IMR-90 (cell line): ENCODE measurements at regions not wholly inside any gene's neighbourhood (a gene's known extent, or its start where the extent isn't known, plus 50 kb on each side); places are given as distances from the start of the nearest gene placed in this dataset.

Source experiments
- ATAC-seq: fragments of 200-7000 bp; cut with Tn5 transposase; 2 replicates; pipeline ENCODE4 v1.9.1; 2020; ENCODE audit warnings: low read depth, mild to moderate bottlenecking, moderate library complexity
- BruUV-seq: library from RNA; stranded (reverse); fragments of 400-500 nt; replicated peaks from 2 replicates; lab custom pipeline; 2021; lab: Mats Ljungman, UMichigan
- CTCF ChIA-PET: fragments of 300-600 bp; formaldehyde crosslinking; extraction: SDS; loops from one replicate; lab custom pipeline; 2021; ENCODE audit warnings: antibody characterized with exemption; lab: Yijun Ruan, JAX
- POLR2A ChIA-PET: fragments of 300-600 bp; sonication (Branson Sonifier 250); formaldehyde crosslinking; loops from one replicate; lab custom pipeline; 2022; ENCODE audit warnings: antibody characterized with exemption; ENCODE audit not compliant: unreplicated experiment; lab: Charles Lee
- DNase-seq: peaks from one replicate; pipeline ENCODE4 v3.0.0; 2013
- H2AFZ ChIP-seq: replicated peaks from 2 replicates; pipeline ENCODE3; 2013; ENCODE audit warnings: low read length, mild to moderate bottlenecking; ENCODE audit not compliant: poor library complexity
- H2AK5ac ChIP-seq: 2 replicates; pipeline ENCODE4 v1.6.1; 2013; ENCODE audit warnings: low read depth, low read length, inconsistent platforms
- H2AK9ac ChIP-seq: replicated peaks from 2 replicates; pipeline ENCODE3; 2013; ENCODE audit warnings: mild to moderate bottlenecking, low read depth, low read length, moderate library complexity; ENCODE audit not compliant: poor library complexity
- H2BK120ac ChIP-seq: 2 replicates; pipeline ENCODE4 v1.6.1; 2013; ENCODE audit warnings: low read depth, low read length, inconsistent platforms
- H2BK15ac ChIP-seq: 3 replicates; pipeline ENCODE4 v1.6.1; 2013; ENCODE audit warnings: low read depth, low read length, inconsistent platforms
- H2BK20ac ChIP-seq: 2 replicates; pipeline ENCODE4 v1.6.1; 2013; ENCODE audit warnings: low read depth, mild to moderate bottlenecking, inconsistent platforms, low read length, moderate library complexity
- H2BK5ac ChIP-seq: 2 replicates; pipeline ENCODE4 v1.6.1; 2013; ENCODE audit warnings: mild to moderate bottlenecking, low read depth, low read length, inconsistent platforms; ENCODE audit not compliant: poor library complexity, severe bottlenecking
- H3K14ac ChIP-seq: replicated peaks from 2 replicates; pipeline ENCODE4 v1.6.1; 2013; ENCODE audit warnings: low read depth, low read length, inconsistent platforms
- H3K18ac ChIP-seq: 2 replicates; pipeline ENCODE4 v1.6.1; 2013; ENCODE audit warnings: low read depth, low read length, control low read depth
- H3K23ac ChIP-seq: 2 replicates; pipeline ENCODE4 v1.6.1; 2013; ENCODE audit warnings: low read depth, low read length, inconsistent platforms
- H3K27ac ChIP-seq: 2 replicates; pipeline ENCODE4 v1.5.1; 2013; ENCODE audit warnings: mild to moderate bottlenecking, control low read depth, low read length; ENCODE audit not compliant: insufficient read depth
- H3K27me3 ChIP-seq: 2 replicates; pipeline ENCODE4 v1.6.1; 2013; ENCODE audit warnings: low read length; ENCODE audit not compliant: control insufficient read depth, insufficient read depth
- H3K36me3 ChIP-seq: 2 replicates; pipeline ENCODE4 v1.6.1; 2013; ENCODE audit warnings: low read length, mixed read lengths; ENCODE audit not compliant: control insufficient read depth, insufficient read depth
- H3K4ac ChIP-seq: 2 replicates; pipeline ENCODE4 v1.6.1; 2013; ENCODE audit warnings: low read depth, low read length, inconsistent platforms
- H3K4me1 ChIP-seq: 2 replicates; pipeline ENCODE4 v1.6.1; 2013; ENCODE audit warnings: low read length, mixed read lengths; ENCODE audit not compliant: control insufficient read depth, insufficient read depth
- H3K4me2 ChIP-seq: 2 replicates; pipeline ENCODE4 v1.6.1; 2013; ENCODE audit warnings: low read depth, mild to moderate bottlenecking, control low read depth, low read length, moderate library complexity
- H3K4me3 ChIP-seq: 2 replicates; pipeline ENCODE4 v1.5.1; 2013; ENCODE audit warnings: low read depth, mild to moderate bottlenecking, control low read depth, low read length, moderate library complexity; ENCODE audit not compliant: insufficient read depth
- H3K56ac ChIP-seq: 2 replicates; pipeline ENCODE4 v1.6.1; 2013; ENCODE audit warnings: low read length, inconsistent platforms; ENCODE audit not compliant: insufficient read depth; ENCODE audit errors: extremely low read depth
- H3K79me1 ChIP-seq, 2 experiments: 2 replicates each; pipeline ENCODE4 v1.6.1; 2013; ENCODE audit warnings: low read length in 2 of 2, inconsistent platforms in 1 of 2, low read depth in 1 of 2
- H3K9ac ChIP-seq: 2 replicates; pipeline ENCODE4 v1.6.1; 2013; ENCODE audit warnings: low read depth, low read length, control low read depth
- H3K9me1 ChIP-seq: 2 replicates; pipeline ENCODE4 v1.6.1; 2013; ENCODE audit warnings: low read length, inconsistent platforms; ENCODE audit not compliant: insufficient read depth
- H3K9me3 ChIP-seq: 2 replicates; pipeline ENCODE4 v1.6.1; 2013; ENCODE audit warnings: low read length; ENCODE audit not compliant: control insufficient read depth, insufficient read depth
- H4K20me1 ChIP-seq: 2 replicates; pipeline ENCODE4 v1.6.1; 2013; ENCODE audit warnings: low read length, inconsistent platforms; ENCODE audit not compliant: insufficient read depth
- H4K5ac ChIP-seq: 2 replicates; pipeline ENCODE4 v1.6.1; 2013; ENCODE audit warnings: mild to moderate bottlenecking, low read depth, low read length, control low read depth
- H4K8ac ChIP-seq, 2 experiments: 2 replicates each; pipeline ENCODE4 v1.6.1; 2013; ENCODE audit warnings: low read depth in 2 of 2, low read length in 2 of 2, control low read depth in 1 of 2, inconsistent platforms in 1 of 2
- H4K91ac ChIP-seq: 2 replicates; pipeline ENCODE4 v1.6.1; 2013; ENCODE audit warnings: low read depth, low read length, inconsistent platforms; ENCODE audit not compliant: insufficient read depth
- FOS ChIP-seq: fragments of 150-350 bp; IDR thresholded peaks from 2 replicates; pipeline ENCODE4 v1.6.1; 2016; ENCODE audit warnings: low read depth, low read length
- WGBS, 2 experiments: methylation state at CpG; one replicate each; pipeline versions ENCODE4 v1.1.5 to v1.1.7; 2013; ENCODE audit warnings: missing lambda C conversion rate in 2 of 2; ENCODE audit not compliant: insufficient read length in 1 of 2; ENCODE audit errors: extremely low coverage in 2 of 2; 5-methylcytosine and 5-hydroxymethylcytosine counted together
- dilution Hi-C: fragments of 300-500 bp; cut with HindIII; formaldehyde crosslinking; loops from one replicate; pipeline ENCODE4 v1.14.3; 2018; ENCODE audit warnings: low sequenced_read_pairs; ENCODE audit not compliant: unreplicated experiment
- in situ Hi-C: fragments of 300-500 bp; cut with MboI; formaldehyde crosslinking; loops from 3 replicates; pipeline ENCODE4 v1.14.3; 2019; ENCODE audit warnings: low sequenced_read_pairs, inconsistent platforms, mixed read lengths
- intact Hi-C: fragments of 100-400 bp; cut with micrococcal nuclease; formaldehyde crosslinking; loops from 2 replicates; pipeline ENCODE4 v1.10.0; 2022

DNA sequence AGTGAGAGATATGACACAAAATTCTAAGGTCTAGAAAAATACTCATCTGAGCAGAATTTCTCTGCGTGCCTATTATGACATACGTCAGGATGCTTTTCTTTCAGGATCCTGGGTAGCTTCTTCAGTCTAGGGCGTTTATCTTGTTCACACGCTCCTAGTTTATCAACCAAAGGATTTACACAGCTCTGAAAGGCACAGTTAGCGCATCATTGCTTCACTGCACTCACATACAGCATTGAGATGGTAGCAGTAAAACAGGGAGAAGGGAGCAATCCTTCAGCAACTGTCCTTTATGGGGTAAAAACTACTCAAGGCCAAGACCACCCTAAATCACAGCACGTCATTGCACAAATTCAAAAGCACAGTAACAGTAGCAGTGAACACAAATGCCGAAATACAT lies 222.8 kb downstream of the SUCLG1 start:
- Histone ChIP-seq H3K18ac (no peak overlapping the region), H3K56ac (no peak overlapping the region), H2BK20ac (no peak overlapping the region), H3K23ac (no peak overlapping the region), H4K91ac (no peak overlapping the region), H3K4me1 (no peaks in the 10 kb centered on the region), H4K8ac (no peak overlapping the region), H3K4me3 (no peak overlapping the region), H3K14ac (no peak overlapping the region), H3K9me3 (no peaks in the 10 kb centered on the region), H3K4ac (no peak overlapping the region), H2BK15ac (no peak overlapping the region), H4K20me1 (no peaks in the 10 kb centered on the region), H2AK9ac (no peak overlapping the region), H3K27ac (no peak overlapping the region), H3K9me1 (no peaks in the 10 kb centered on the region), H2BK120ac (no peak overlapping the region), H2BK5ac (no peak overlapping the region), H3K27me3 (no peaks in the 10 kb centered on the region), H2AK5ac (no peak overlapping the region), H3K9ac (no peak overlapping the region), H2AFZ (no peak overlapping the region), H3K79me1 (no peaks in the 10 kb centered on the region), H3K36me3 (no peaks in the 10 kb centered on the region), H3K4me2 (no peak overlapping the region), H4K5ac (no peak overlapping the region)
- WGBS, 2 experiments: 20% methylated on average over 1 of the region's 7 CpGs; no CpG with 5 or more reads in 1 of the 2 experiments
- in situ Hi-C loops: no loop called here
- BruUV-seq: no TSS peak
- intact Hi-C loops: no loop called here
- ChIA-PET CTCF (no interaction called here), POLR2A (no interaction called here)
- dilution Hi-C loops: no loop called here
- DNase-seq (no peak), ATAC-seq (no peak)
- TF ChIP-seq FOS: no peak
